ENCODE measurements at regions not wholly inside any gene's neighbourhood (a gene's known extent, or its start where the extent isn't known, plus 50 kb on each side); places are given as distances from the start of the nearest gene placed in this dataset.

DNA sequence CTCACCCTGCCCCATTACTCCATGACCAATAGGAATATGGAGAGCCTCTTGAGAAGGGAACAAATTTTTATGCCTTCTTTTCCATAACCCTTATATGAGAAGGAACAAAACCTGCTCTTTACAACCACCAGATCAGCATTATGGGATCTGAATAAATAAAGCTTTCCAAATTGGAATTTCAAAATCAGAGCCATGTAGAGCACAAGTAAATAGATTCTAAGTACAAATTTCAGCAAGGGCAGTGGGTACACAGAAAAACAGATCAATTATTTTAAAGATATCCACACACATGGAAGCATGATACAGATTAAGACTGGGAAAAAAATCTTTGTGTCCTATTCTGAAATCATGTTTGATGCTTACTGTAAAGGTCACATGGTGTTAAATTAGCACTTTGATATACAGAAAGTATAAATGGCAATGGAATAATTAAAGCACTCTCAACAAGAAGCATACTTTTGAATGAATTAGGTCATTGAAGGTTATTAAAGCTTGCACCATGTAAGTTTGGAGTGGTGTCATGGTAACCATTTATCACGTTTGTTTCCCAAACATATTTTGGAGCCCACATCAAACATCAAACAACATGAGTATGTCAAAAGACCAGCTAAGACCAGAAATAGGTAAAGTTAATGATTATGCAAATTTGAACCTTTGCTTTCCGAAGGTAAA is 75.9 kb upstream of the AVPR1A start:
- Histone ChIP-seq H3K27ac (no peak overlapping the region), H3K36me3 (no peaks in the 10 kb centered on the region), H3K4me1 (ENCODE audit: insufficient read depth) (no peaks in the 10 kb centered on the region), H3K4me3 (no peak overlapping the region), H3K27me3 (no peaks in the 10 kb centered on the region), H3K9me3 (no peaks in the 10 kb centered on the region)
- TF ChIP-seq EP300 (IDR thresholded peaks at IDR 0.05) (no peak), POLR2A (IDR thresholded peaks at IDR 0.05) (no peak)
- TF ChIP-seq, protein P1, sequence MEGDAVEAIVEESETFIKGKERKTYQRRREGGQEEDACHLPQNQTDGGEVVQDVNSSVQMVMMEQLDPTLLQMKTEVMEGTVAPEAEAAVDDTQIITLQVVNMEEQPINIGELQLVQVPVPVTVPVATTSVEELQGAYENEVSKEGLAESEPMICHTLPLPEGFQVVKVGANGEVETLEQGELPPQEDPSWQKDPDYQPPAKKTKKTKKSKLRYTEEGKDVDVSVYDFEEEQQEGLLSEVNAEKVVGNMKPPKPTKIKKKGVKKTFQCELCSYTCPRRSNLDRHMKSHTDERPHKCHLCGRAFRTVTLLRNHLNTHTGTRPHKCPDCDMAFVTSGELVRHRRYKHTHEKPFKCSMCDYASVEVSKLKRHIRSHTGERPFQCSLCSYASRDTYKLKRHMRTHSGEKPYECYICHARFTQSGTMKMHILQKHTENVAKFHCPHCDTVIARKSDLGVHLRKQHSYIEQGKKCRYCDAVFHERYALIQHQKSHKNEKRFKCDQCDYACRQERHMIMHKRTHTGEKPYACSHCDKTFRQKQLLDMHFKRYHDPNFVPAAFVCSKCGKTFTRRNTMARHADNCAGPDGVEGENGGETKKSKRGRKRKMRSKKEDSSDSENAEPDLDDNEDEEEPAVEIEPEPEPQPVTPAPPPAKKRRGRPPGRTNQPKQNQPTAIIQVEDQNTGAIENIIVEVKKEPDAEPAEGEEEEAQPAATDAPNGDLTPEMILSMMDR (IDR thresholded peaks at IDR 0.05) = no peak
- intact Hi-C loops (cut with DNase I) = no loop called here
- no peak for DNase-seq
- WGBS, 3 donors = 56 to 64% (median 59%) methylated on average over 2 of the region's 2 CpGs

DNA sequence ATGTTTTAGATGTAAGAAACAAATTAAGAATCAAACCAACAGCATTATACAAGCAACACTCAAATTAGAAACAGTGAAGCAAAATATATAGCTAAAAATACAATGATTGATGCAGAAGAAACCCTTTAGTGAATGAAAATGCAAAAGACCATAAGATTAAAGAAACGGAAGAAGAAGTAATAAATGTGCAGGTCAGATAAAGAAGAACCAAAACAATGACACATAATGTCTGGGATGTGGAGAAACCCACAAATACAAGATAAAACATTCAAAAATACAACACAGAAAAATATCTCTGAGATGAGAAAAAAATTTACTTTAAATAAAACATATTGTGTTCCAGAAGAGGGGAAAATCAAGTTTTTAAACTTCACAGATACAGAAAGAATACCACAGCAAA is 73.4 kb upstream of the AVPR1A start:
- H3K27me3 ChIP-seq = no peaks in the 10 kb centered on the region
- H3K4me1 ChIP-seq (ENCODE audit: insufficient read depth) = no peaks in the 10 kb centered on the region
- intact Hi-C loops (cut with DNase I) = no loop called here
- 4 to 11% (median 5%) methylated on average over 1 of the region's 1 CpG for WGBS, 3 donors
- no peaks in the 10 kb centered on the region for H3K36me3 ChIP-seq
- no peak overlapping the region for H3K27ac ChIP-seq
- H3K9me3 ChIP-seq = no peaks in the 10 kb centered on the region
- TF ChIP-seq POLR2A (IDR thresholded peaks at IDR 0.05) = no peak
- TF ChIP-seq EP300 (IDR thresholded peaks at IDR 0.05) = no peak
- TF ChIP-seq, protein P1 (IDR thresholded peaks at IDR 0.05) = no peak
- no peak overlapping the region for H3K4me3 ChIP-seq
- no peak for DNase-seq

DNA sequence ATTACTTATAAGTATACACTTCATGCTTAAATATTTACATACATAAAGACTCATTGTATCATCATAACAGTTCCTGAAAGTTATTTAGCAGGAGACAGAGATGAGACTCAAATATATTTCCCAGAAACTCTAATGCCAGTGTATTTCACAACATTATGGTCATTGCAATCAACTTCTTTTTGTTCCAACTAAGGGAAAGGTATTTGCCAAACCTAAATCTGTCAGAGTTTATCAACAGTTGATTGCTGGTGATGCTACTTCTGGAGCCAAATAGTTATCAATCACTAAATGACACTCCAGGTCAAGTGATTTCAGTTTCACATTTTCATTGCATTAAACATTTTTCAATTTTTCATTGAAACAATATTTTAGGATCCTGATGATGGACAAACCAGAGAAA is 72.1 kb upstream of the AVPR1A start:
- Histone ChIP-seq H3K36me3 (no peaks in the 10 kb centered on the region), H3K9me3 (no peaks in the 10 kb centered on the region), H3K27me3 (no peaks in the 10 kb centered on the region), H3K27ac (no peak overlapping the region), H3K4me3 (no peak overlapping the region), H3K4me1 (ENCODE audit: insufficient read depth) (no peaks in the 10 kb centered on the region)
- no peak for DNase-seq
- TF ChIP-seq POLR2A (IDR thresholded peaks at IDR 0.05) (no peak), EP300 (IDR thresholded peaks at IDR 0.05) (no peak)
- TF ChIP-seq, protein P1 (IDR thresholded peaks at IDR 0.05) = no peak
- intact Hi-C loops (cut with DNase I) = no loop called here

DNA sequence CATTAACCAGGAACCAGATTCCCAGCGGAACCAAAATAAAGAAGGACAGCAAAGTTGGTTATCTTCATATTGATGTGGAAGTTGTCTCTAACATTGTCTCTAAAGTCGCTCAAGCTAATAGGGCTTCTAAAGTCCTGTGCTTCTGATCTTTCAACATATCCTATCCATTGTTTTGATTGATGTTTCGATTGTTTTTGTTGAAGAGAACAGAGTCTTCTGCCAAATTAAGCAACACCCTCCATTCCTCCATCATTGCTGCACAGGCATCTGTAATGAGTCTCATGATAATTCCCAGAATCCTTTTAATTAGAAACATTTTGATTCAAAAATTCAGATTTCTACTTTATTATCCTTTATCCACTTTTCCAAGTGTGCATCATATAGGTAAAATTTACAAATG is 71.6 kb upstream of the AVPR1A start:
- WGBS, 3 donors = 71 to 76% (median 75%) methylated on average over 3 of the region's 3 CpGs
- no peaks in the 10 kb centered on the region for H3K36me3 ChIP-seq
- TF ChIP-seq EP300 (IDR thresholded peaks at IDR 0.05) (no peak), POLR2A (IDR thresholded peaks at IDR 0.05) (no peak)
- TF ChIP-seq, protein P1 (IDR thresholded peaks at IDR 0.05) = no peak
- no peaks in the 10 kb centered on the region for H3K27me3 ChIP-seq
- H3K4me3 ChIP-seq = no peak overlapping the region
- intact Hi-C loops (cut with DNase I) = no loop called here
- no peaks in the 10 kb centered on the region for H3K4me1 ChIP-seq (ENCODE audit: insufficient read depth)
- no peaks in the 10 kb centered on the region for H3K9me3 ChIP-seq
- no peak for DNase-seq
- no peak overlapping the region for H3K27ac ChIP-seq
